Skeletal muscle tissue (tissue), 3 donors: ENCODE measurements at regions not wholly inside any gene's neighbourhood (a gene's known extent, or its start where the extent isn't known, plus 50 kb on each side); places are given as distances from the start of the nearest gene placed in this dataset.

Source experiments
- H3K27ac ChIP-seq: one replicate; pipeline ENCODE4 v1.7.0; 2013; ENCODE audit warnings: mild to moderate bottlenecking, low read depth, low read length, inconsistent platforms
- H3K27me3 ChIP-seq, 3 donors: one replicate each; pipeline ENCODE4 v1.7.0; 2013; ENCODE audit warnings: low read length in 3 of 3; ENCODE audit not compliant: control insufficient read depth in 3 of 3, insufficient read depth in 3 of 3
- H3K36me3 ChIP-seq, 3 donors: one replicate each; pipeline ENCODE4 v1.7.0; 2013; ENCODE audit warnings: low read length in 3 of 3; ENCODE audit not compliant: control insufficient read depth in 3 of 3, insufficient read depth in 3 of 3
- H3K4me1 ChIP-seq, 3 donors: one replicate each; pipeline ENCODE4 v1.7.0; 2013; ENCODE audit warnings: low read length in 3 of 3, mild to moderate bottlenecking in 3 of 3; ENCODE audit not compliant: control insufficient read depth in 3 of 3, insufficient read depth in 3 of 3
- H3K4me3 ChIP-seq, 3 donors: one replicate each; pipeline ENCODE4 v1.7.0; 2013; ENCODE audit warnings: low read length in 3 of 3
- H3K9ac ChIP-seq, 3 donors: one replicate each; pipeline ENCODE4 v1.7.0; 2013; ENCODE audit warnings: low read length in 3 of 3, mild to moderate bottlenecking in 3 of 3, moderate library complexity in 2 of 3, low read depth in 1 of 3
- H3K9me3 ChIP-seq, 3 donors: one replicate each; pipeline ENCODE4 v1.7.0; 2013; ENCODE audit warnings: low read length in 3 of 3; ENCODE audit not compliant: control insufficient read depth in 3 of 3
- donor health status: Osteomylitis.

GRCh38 chr12:88802096-88802706 lies 221.9 kb upstream of the KITLG start:
- Histone ChIP-seq H3K9ac (no peak overlapping the region), H3K9me3 (no peaks in the 10 kb centered on the region), H3K4me1 (no peaks in the 10 kb centered on the region), H3K27me3 (no peaks in the 10 kb centered on the region), H3K36me3 (no peaks in the 10 kb centered on the region), H3K27ac (no peak overlapping the region), H3K4me3 (no peak overlapping the region)

- Histone ChIP-seq H3K4me3 (no peak overlapping the region), H3K4me1 (no peaks in the 10 kb centered on the region), H3K36me3 (no peaks in the 10 kb centered on the region), H3K27me3 (no peaks in the 10 kb centered on the region), H3K27ac (no peak overlapping the region), H3K9ac (no peak overlapping the region), H3K9me3 (no peaks in the 10 kb centered on the region)
These were observed 221.2 kb upstream of the KITLG start for GRCh38 chr12:88801227-88802095.

- Histone ChIP-seq H3K9ac (no peak overlapping the region), H3K9me3 (no peaks in the 10 kb centered on the region), H3K36me3 (no peaks in the 10 kb centered on the region), H3K4me3 (no peak overlapping the region), H3K27me3 (no peaks in the 10 kb centered on the region), H3K4me1 (no peaks in the 10 kb centered on the region), H3K27ac (no peak overlapping the region)
These were observed 212.8 kb upstream of the KITLG start for GRCh38 chr12:88793096-88793495.

- Histone ChIP-seq H3K9ac (no peak overlapping the region), H3K36me3 (no peaks in the 10 kb centered on the region), H3K4me3 (no peak overlapping the region), H3K27me3 (no peaks in the 10 kb centered on the region), H3K27ac (no peak overlapping the region), H3K4me1 (no peaks in the 10 kb centered on the region), H3K9me3 (no peaks in the 10 kb centered on the region)
These were observed 210.0 kb upstream of the KITLG start for GRCh38 chr12:88790231-88790630.

GRCh38 chr12:88784166-88784565 lies 203.9 kb upstream of the KITLG start:
- H3K9ac ChIP-seq, result no peak overlapping the region
- H3K27ac ChIP-seq, result no peak overlapping the region
- H3K36me3 ChIP-seq, result no peaks in the 10 kb centered on the region
- H3K4me1 ChIP-seq, result no peaks in the 10 kb centered on the region
- no peak overlapping the region for H3K4me3 ChIP-seq
- no peaks in the 10 kb centered on the region for H3K9me3 ChIP-seq
- H3K27me3 ChIP-seq, result no peaks in the 10 kb centered on the region

- H3K27me3 ChIP-seq, result no peaks in the 10 kb centered on the region
- no peaks in the 10 kb centered on the region for H3K4me1 ChIP-seq
- H3K27ac ChIP-seq, result no peak overlapping the region
- no peaks in the 10 kb centered on the region for H3K9me3 ChIP-seq
- H3K4me3 ChIP-seq, result no peak overlapping the region
- no peaks in the 10 kb centered on the region for H3K36me3 ChIP-seq
- H3K9ac ChIP-seq, result no peak overlapping the region
These were observed 202.1 kb upstream of the KITLG start for GRCh38 chr12:88782351-88782750.

- H3K27me3 ChIP-seq, result no peaks in the 10 kb centered on the region
- no peak overlapping the region for H3K9ac ChIP-seq
- no peaks in the 10 kb centered on the region for H3K4me1 ChIP-seq
- no peak overlapping the region for H3K4me3 ChIP-seq
- H3K27ac ChIP-seq, result no peak overlapping the region
- H3K9me3 ChIP-seq, result no peaks in the 10 kb centered on the region
- no peaks in the 10 kb centered on the region for H3K36me3 ChIP-seq
These were observed 201.6 kb upstream of the KITLG start for GRCh38 chr12:88781909-88782308.

- H3K27me3 ChIP-seq, result no peaks in the 10 kb centered on the region
- H3K4me1 ChIP-seq, result no peaks in the 10 kb centered on the region
- H3K4me3 ChIP-seq, result no peak overlapping the region
- H3K9ac ChIP-seq, result no peak overlapping the region
- H3K27ac ChIP-seq, result no peak overlapping the region
- no peaks in the 10 kb centered on the region for H3K36me3 ChIP-seq
- no peaks in the 10 kb centered on the region for H3K9me3 ChIP-seq
These were observed 197.8 kb upstream of the KITLG start for GRCh38 chr12:88778064-88778463.

GRCh38 chr12:88775742-88776151 lies 195.5 kb upstream of the KITLG start:
- no peak overlapping the region for H3K4me3 ChIP-seq

GRCh38 chr12:88767699-88768098 lies 187.4 kb upstream of the KITLG start:
- H3K4me1 ChIP-seq, result no peaks in the 10 kb centered on the region
- H3K9me3 ChIP-seq, result no peaks in the 10 kb centered on the region
- H3K27ac ChIP-seq, result no peak overlapping the region
- no peaks in the 10 kb centered on the region for H3K36me3 ChIP-seq
- no peaks in the 10 kb centered on the region for H3K27me3 ChIP-seq
- H3K9ac ChIP-seq, result no peak overlapping the region
- no peak overlapping the region for H3K4me3 ChIP-seq

More at GRCh38 chr12:88775742-88776151, 195.5 kb upstream of the KITLG start:
- Histone ChIP-seq H3K4me1 (no peaks in the 10 kb centered on the region), H3K27me3 (no peaks in the 10 kb centered on the region), H3K9ac (no peak overlapping the region), H3K9me3 (no peaks in the 10 kb centered on the region), H3K27ac (no peak overlapping the region), H3K36me3 (no peaks in the 10 kb centered on the region)
